ENCODE measurements at regions not wholly inside any gene's neighbourhood (a gene's known extent, or its start where the extent isn't known, plus 50 kb on each side); places are given as distances from the start of the nearest gene placed in this dataset.

- TF ChIP-seq POLR2A (IDR thresholded peaks at IDR 0.05; ENCODE audit: low read depth, low read length): no peak
- FAIRE-seq: no peak
- no peak for DNase-seq (ENCODE audit: insufficient read length, low spot score)
Observed at GRCh38 chr11:32309530-32310213, 125.7 kb downstream of the WT1 start.

GRCh38 chr11:32310214-32310601 is 125.1 kb downstream of the WT1 start:
- no peak for TF ChIP-seq POLR2A (IDR thresholded peaks at IDR 0.05; ENCODE audit: low read depth, low read length)
- FAIRE-seq (no peak), DNase-seq (ENCODE audit: insufficient read length, low spot score) (no peak)

- TF ChIP-seq POLR2A (IDR thresholded peaks at IDR 0.05; ENCODE audit: low read depth, low read length): no peak
- FAIRE-seq (no peak), DNase-seq (ENCODE audit: insufficient read length, low spot score) (no peak)
Observed at GRCh38 chr11:32311346-32312065, 123.8 kb downstream of the WT1 start.

GRCh38 chr11:32312206-32312817 is 123.0 kb downstream of the WT1 start:
- FAIRE-seq (no peak), DNase-seq (ENCODE audit: insufficient read length, low spot score) (no peak)
- TF ChIP-seq POLR2A (IDR thresholded peaks at IDR 0.05; ENCODE audit: low read depth, low read length): no peak

- FAIRE-seq (no peak), DNase-seq (ENCODE audit: insufficient read length, low spot score) (peak; percentile 66)
- no peak for TF ChIP-seq POLR2A (IDR thresholded peaks at IDR 0.05; ENCODE audit: low read depth, low read length)
Observed at GRCh38 chr11:32312865-32313403, 122.4 kb downstream of the WT1 start.

GRCh38 chr11:32313477-32313876 is 121.9 kb downstream of the WT1 start:
- DNase-seq (ENCODE audit: insufficient read length, low spot score): no peak
- TF ChIP-seq POLR2A (IDR thresholded peaks at IDR 0.05; ENCODE audit: low read depth, low read length): no peak
- FAIRE-seq: no peak

- FAIRE-seq (no peak), DNase-seq (ENCODE audit: insufficient read length, low spot score) (no peak)
- no peak for TF ChIP-seq POLR2A (IDR thresholded peaks at IDR 0.05; ENCODE audit: low read depth, low read length)
Observed at GRCh38 chr11:32315121-32315520, 120.2 kb downstream of the WT1 start.

GRCh38 chr11:32316232-32316631 is 119.1 kb downstream of the WT1 start:
- TF ChIP-seq POLR2A (IDR thresholded peaks at IDR 0.05; ENCODE audit: low read depth, low read length): no peak
- FAIRE-seq (no peak), DNase-seq (ENCODE audit: insufficient read length, low spot score) (no peak)

GRCh38 chr11:32316858-32317642 is 118.3 kb downstream of the WT1 start:
- no peak for TF ChIP-seq POLR2A (IDR thresholded peaks at IDR 0.05; ENCODE audit: low read depth, low read length)
- FAIRE-seq (no peak), DNase-seq (ENCODE audit: insufficient read length, low spot score) (no peak)

GRCh38 chr11:32317643-32318042 is 117.7 kb downstream of the WT1 start:
- no peak for DNase-seq (ENCODE audit: insufficient read length, low spot score)
- TF ChIP-seq POLR2A (IDR thresholded peaks at IDR 0.05; ENCODE audit: low read depth, low read length): no peak
- FAIRE-seq: no peak

GRCh38 chr11:32318071-32319055 is 117.0 kb downstream of the WT1 start:
- TF ChIP-seq POLR2A (IDR thresholded peaks at IDR 0.05; ENCODE audit: low read depth, low read length): no peak
- FAIRE-seq (no peak), DNase-seq (ENCODE audit: insufficient read length, low spot score) (no peak)

- FAIRE-seq (no peak), DNase-seq (ENCODE audit: insufficient read length, low spot score) (no peak)
- no peak for TF ChIP-seq POLR2A (IDR thresholded peaks at IDR 0.05; ENCODE audit: low read depth, low read length)
Observed at GRCh38 chr11:32323814-32324130, 111.6 kb downstream of the WT1 start.

- no peak for DNase-seq (ENCODE audit: insufficient read length, low spot score)
- no peak for FAIRE-seq
- no peak for TF ChIP-seq POLR2A (IDR thresholded peaks at IDR 0.05; ENCODE audit: low read depth, low read length)
Observed at GRCh38 chr11:32325187-32325586, 110.2 kb downstream of the WT1 start.
